ENCODE measurements at regions not wholly inside any gene's neighbourhood (a gene's known extent, or its start where the extent isn't known, plus 50 kb on each side); places are given as distances from the start of the nearest gene placed in this dataset.

DNA sequence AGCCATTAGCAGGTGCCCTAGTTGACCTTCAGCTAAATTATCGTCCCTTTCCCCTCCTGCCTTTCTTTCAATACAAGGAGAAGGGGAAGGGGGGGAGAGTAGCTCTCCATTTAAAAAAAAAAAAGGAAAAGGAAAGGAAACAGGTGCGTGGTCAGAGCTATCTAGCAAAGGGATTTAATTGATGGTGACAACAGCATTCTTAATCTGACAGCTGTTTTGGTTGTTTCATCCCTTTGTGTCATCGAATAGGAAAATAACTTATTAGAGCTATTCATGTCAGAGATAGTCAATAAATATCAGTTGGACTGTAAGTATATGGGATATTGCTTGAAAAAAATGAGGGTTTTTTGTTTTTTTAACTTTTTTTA, 195.2 kb upstream of the SASH1 start:
- Histone ChIP-seq H3K4me1 (ENCODE audit: control insufficient read depth in 2 of 3, insufficient read depth in 2 of 3, low read depth in 1 of 3, low read length in 3 of 3) (no peaks in the 10 kb centered on the region), H3K4me3 (ENCODE audit: low read length in 3 of 3) (no peak overlapping the region), H3K9ac (ENCODE audit: low read length in 3 of 3) (no peak overlapping the region), H3K9me3 (ENCODE audit: control insufficient read depth in 2 of 3, insufficient read depth in 1 of 3, low read length in 3 of 3) (no peaks in the 10 kb centered on the region), H3K36me3 (ENCODE audit: control insufficient read depth in 2 of 3, insufficient read depth in 3 of 3, low read length in 3 of 3) (no peaks in the 10 kb centered on the region), H3K27ac (ENCODE audit: low read depth in 2 of 2, low read length in 2 of 2) (no peak overlapping the region), H3K27me3 (ENCODE audit: control insufficient read depth, insufficient read depth, low read length) (no peaks in the 10 kb centered on the region)
- FAIRE-seq (no peak), DNase-seq (no peak)
- intact Hi-C loops (cut with DNase I), result no loop called here
- TF ChIP-seq, protein P1, sequence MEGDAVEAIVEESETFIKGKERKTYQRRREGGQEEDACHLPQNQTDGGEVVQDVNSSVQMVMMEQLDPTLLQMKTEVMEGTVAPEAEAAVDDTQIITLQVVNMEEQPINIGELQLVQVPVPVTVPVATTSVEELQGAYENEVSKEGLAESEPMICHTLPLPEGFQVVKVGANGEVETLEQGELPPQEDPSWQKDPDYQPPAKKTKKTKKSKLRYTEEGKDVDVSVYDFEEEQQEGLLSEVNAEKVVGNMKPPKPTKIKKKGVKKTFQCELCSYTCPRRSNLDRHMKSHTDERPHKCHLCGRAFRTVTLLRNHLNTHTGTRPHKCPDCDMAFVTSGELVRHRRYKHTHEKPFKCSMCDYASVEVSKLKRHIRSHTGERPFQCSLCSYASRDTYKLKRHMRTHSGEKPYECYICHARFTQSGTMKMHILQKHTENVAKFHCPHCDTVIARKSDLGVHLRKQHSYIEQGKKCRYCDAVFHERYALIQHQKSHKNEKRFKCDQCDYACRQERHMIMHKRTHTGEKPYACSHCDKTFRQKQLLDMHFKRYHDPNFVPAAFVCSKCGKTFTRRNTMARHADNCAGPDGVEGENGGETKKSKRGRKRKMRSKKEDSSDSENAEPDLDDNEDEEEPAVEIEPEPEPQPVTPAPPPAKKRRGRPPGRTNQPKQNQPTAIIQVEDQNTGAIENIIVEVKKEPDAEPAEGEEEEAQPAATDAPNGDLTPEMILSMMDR (IDR thresholded peaks at IDR 0.05; ENCODE audit: borderline replicate concordance, extremely low read depth, insufficient read depth), result no peak

DNA sequence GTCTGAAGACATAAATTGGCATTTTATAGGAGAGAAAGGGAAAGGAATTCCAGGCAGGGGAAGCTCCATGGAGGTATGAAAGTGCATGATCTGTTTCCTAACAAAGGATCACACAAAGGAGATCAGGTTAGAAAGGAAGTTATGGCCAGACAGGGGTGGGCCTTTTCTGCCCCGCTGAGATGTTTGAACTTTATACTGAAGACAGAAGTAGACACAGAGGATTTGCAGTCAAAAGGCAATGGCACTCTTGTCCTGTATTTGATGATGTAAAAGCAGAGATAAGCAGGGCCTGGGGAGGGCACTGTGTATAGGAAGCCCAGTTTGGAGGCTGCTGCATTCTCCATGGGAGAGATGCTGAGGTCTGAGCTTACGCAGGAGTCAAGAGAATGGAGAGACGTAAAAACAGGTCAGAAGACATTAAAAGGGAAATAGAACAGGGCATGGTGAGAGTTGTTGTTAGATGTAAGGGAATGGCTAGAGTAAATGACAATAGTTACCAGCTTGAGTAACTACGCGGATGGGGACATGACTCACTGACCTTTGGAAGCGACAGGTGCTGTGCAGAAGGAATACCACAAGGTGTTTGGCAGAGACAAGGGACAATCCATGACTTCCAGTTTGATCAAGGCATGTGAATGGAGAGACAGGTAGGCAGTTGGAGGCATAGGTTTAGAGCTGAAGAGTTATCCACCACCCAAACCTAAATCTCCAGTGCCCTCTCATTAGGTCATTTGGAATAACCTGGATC, 190.6 kb upstream of the SASH1 start:
- no peak overlapping the region for H3K4me3 ChIP-seq (ENCODE audit: low read length in 3 of 3)
- H3K9me3 ChIP-seq (ENCODE audit: control insufficient read depth in 2 of 3, insufficient read depth in 1 of 3, low read length in 3 of 3), result no peaks in the 10 kb centered on the region
- H3K4me1 ChIP-seq (ENCODE audit: control insufficient read depth in 2 of 3, insufficient read depth in 2 of 3, low read depth in 1 of 3, low read length in 3 of 3), result no peaks in the 10 kb centered on the region
- no peak for FAIRE-seq
- intact Hi-C loops (cut with DNase I), result no loop called here
- H3K27me3 ChIP-seq (ENCODE audit: control insufficient read depth, insufficient read depth, low read length), result no peaks in the 10 kb centered on the region
- TF ChIP-seq, protein P1 (IDR thresholded peaks at IDR 0.05; ENCODE audit: borderline replicate concordance, extremely low read depth, insufficient read depth), result no peak
- H3K27ac ChIP-seq (ENCODE audit: low read depth in 2 of 2, low read length in 2 of 2), result no peak overlapping the region
- no peak overlapping the region for H3K9ac ChIP-seq (ENCODE audit: low read length in 3 of 3)
- DNase-seq, result no peak
- no peaks in the 10 kb centered on the region for H3K36me3 ChIP-seq (ENCODE audit: control insufficient read depth in 2 of 3, insufficient read depth in 3 of 3, low read length in 3 of 3)

DNA sequence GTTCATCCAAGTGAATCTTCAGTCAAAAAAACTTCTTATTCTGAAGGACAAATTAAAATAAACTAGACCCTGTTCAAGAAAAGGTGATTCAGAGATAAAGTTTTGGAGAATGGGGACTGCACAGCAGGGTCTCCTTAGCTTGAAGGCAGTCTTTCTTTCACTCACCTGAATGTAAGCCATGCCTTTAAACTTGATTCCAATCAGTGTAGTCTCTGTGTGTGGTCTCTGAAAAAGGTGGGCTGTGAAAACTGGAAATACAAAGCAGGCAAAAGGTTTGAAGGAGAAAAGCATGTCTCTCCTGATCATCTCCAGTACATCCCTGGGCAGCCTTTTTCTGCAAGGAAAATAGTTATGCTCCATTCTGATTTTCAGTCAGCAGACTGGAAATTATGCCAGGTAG, 188.0 kb upstream of the SASH1 start:
- H3K27me3 ChIP-seq (ENCODE audit: control insufficient read depth, insufficient read depth, low read length), result no peaks in the 10 kb centered on the region
- TF ChIP-seq, protein P1 (IDR thresholded peaks at IDR 0.05; ENCODE audit: borderline replicate concordance, extremely low read depth, insufficient read depth), result no peak
- FAIRE-seq, result no peak
- no peak overlapping the region for H3K9ac ChIP-seq (ENCODE audit: low read length in 3 of 3)
- no peaks in the 10 kb centered on the region for H3K4me1 ChIP-seq (ENCODE audit: control insufficient read depth in 2 of 3, insufficient read depth in 2 of 3, low read depth in 1 of 3, low read length in 3 of 3)
- H3K27ac ChIP-seq (ENCODE audit: low read depth in 2 of 2, low read length in 2 of 2), result no peak overlapping the region
- H3K36me3 ChIP-seq (ENCODE audit: control insufficient read depth in 2 of 3, insufficient read depth in 3 of 3, low read length in 3 of 3), result no peaks in the 10 kb centered on the region
- DNase-seq, result no peak
- intact Hi-C loops (cut with DNase I), result no loop called here
- H3K9me3 ChIP-seq (ENCODE audit: control insufficient read depth in 2 of 3, insufficient read depth in 1 of 3, low read length in 3 of 3), result no peaks in the 10 kb centered on the region
- no peak overlapping the region for H3K4me3 ChIP-seq (ENCODE audit: low read length in 3 of 3)

DNA sequence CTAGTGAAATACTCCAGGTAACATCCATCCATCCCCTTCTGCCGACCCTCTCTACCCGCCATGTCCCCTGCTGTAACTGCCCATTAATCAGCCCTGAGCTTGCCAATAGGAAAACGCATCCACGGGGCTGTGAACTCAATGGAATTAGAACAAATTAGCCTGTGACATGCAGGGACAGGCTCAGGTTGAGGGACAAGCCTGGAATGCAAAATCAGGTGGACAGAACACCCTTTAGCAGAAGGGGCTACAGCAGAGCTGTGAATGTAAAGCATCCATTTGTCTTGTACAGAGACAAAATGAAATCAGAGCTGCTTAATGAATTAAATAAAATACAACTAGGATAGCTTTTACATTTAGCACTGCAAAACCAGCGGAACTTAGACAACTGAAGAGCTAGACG, 187.3 kb upstream of the SASH1 start:
- Histone ChIP-seq H3K27me3 (ENCODE audit: control insufficient read depth, insufficient read depth, low read length) (no peaks in the 10 kb centered on the region), H3K4me1 (ENCODE audit: control insufficient read depth in 2 of 3, insufficient read depth in 2 of 3, low read depth in 1 of 3, low read length in 3 of 3) (no peaks in the 10 kb centered on the region), H3K4me3 (ENCODE audit: low read length in 3 of 3) (no peak overlapping the region), H3K9ac (ENCODE audit: low read length in 3 of 3) (no peak overlapping the region), H3K27ac (ENCODE audit: low read depth in 2 of 2, low read length in 2 of 2) (no peak overlapping the region), H3K36me3 (ENCODE audit: control insufficient read depth in 2 of 3, insufficient read depth in 3 of 3, low read length in 3 of 3) (no peaks in the 10 kb centered on the region), H3K9me3 (ENCODE audit: control insufficient read depth in 2 of 3, insufficient read depth in 1 of 3, low read length in 3 of 3) (no peaks in the 10 kb centered on the region)
- DNase-seq (no peak), FAIRE-seq (no peak)
- intact Hi-C loops (cut with DNase I), result no loop called here
- TF ChIP-seq, protein P1 (IDR thresholded peaks at IDR 0.05; ENCODE audit: borderline replicate concordance, extremely low read depth, insufficient read depth), result no peak

Data from kidney (tissue), 13 donors.